H4 (cell line): ENCODE measurements at regions not wholly inside any gene's neighbourhood (a gene's known extent, or its start where the extent isn't known, plus 50 kb on each side); places are given as distances from the start of the nearest gene placed in this dataset.
"Not testable (repeated sequence)": the region's sequence is repeated elsewhere in the genome, so short reads cannot be mapped to it uniquely, and the experiment has no call there.

Experiments used
- DNase-seq: peaks from one replicate; pipeline ENCODE4 v3.0.0-alpha.2; 2015; ENCODE audit warnings: low spot score

GRCh38 chr5:42989190-42989589, 50.9 kb downstream of the ANXA2R start:
- no peak for DNase-seq

- no peak for DNase-seq
Observed at GRCh38 chr5:42988568-42988967, 51.6 kb downstream of the ANXA2R start.

- DNase-seq = no peak
Observed at GRCh38 chr5:42985129-42986037, 54.7 kb downstream of the ANXA2R start.

GRCh38 chr5:42984307-42984706, 55.8 kb downstream of the ANXA2R start:
- DNase-seq = no peak

GRCh38 chr5:42982107-42982622, 58.0 kb downstream of the ANXA2R start:
- no peak for DNase-seq

GRCh38 chr5:42981417-42982106, 58.6 kb downstream of the ANXA2R start:
- DNase-seq = not testable (repeated sequence)

- DNase-seq = not testable (repeated sequence)
Observed at GRCh38 chr5:42981015-42981414, 59.1 kb downstream of the ANXA2R start.

- not testable (repeated sequence) for DNase-seq
Observed at GRCh38 chr5:42980391-42980790, 59.7 kb downstream of the ANXA2R start.

GRCh38 chr5:42979242-42979641, 60.9 kb downstream of the ANXA2R start:
- not testable (repeated sequence) for DNase-seq

- DNase-seq = no peak
Observed at GRCh38 chr5:42974536-42974935, 65.6 kb downstream of the ANXA2R start.

- no peak for DNase-seq
Observed at GRCh38 chr5:42970636-42971559, 69.2 kb downstream of the ANXA2R start.

GRCh38 chr5:42965934-42966333, 74.2 kb downstream of the ANXA2R start:
- DNase-seq = no peak

- no peak for DNase-seq
Observed at GRCh38 chr5:42963412-42963811, 76.7 kb downstream of the ANXA2R start.

GRCh38 chr5:42962124-42962523, 78.0 kb downstream of the ANXA2R start:
- no peak for DNase-seq

GRCh38 chr5:42960506-42960905, 79.6 kb downstream of the ANXA2R start:
- DNase-seq = no peak

GRCh38 chr5:42956551-42956950, 83.6 kb downstream of the ANXA2R start:
- no peak for DNase-seq

GRCh38 chr5:42953041-42953440, 87.1 kb downstream of the ANXA2R start:
- DNase-seq = no peak

GRCh38 chr5:42952578-42952974, 87.5 kb downstream of the ANXA2R start:
- no peak for DNase-seq

GRCh38 chr5:42951293-42951840, 88.8 kb downstream of the ANXA2R start:
- no peak for DNase-seq

GRCh38 chr5:42950456-42951292, 89.4 kb downstream of the ANXA2R start:
- DNase-seq = peak; percentile 99

GRCh38 chr5:42950116-42950455, 90.0 kb downstream of the ANXA2R start:
- DNase-seq = no peak
